ENCODE measurements at regions not wholly inside any gene's neighbourhood (a gene's known extent, or its start where the extent isn't known, plus 50 kb on each side); places are given as distances from the start of the nearest gene placed in this dataset.

GRCh38 chr2:198782734-198783133 lies 675.0 kb downstream of the SATB2 start:
- Histone ChIP-seq H3K27ac (no peak overlapping the region), H3K4me3 (no peak overlapping the region), H3K36me3 (no peaks in the 10 kb centered on the region), H3K27me3 (no peaks in the 10 kb centered on the region), H3K4me1 (no peaks in the 10 kb centered on the region), H3K9me3 (no peaks in the 10 kb centered on the region)
- WGBS, 2 donors: 36 to 74% methylated on average over 3 of the region's 3 CpGs
- intact Hi-C loops (cut with DNase I): no loop called here
- TF ChIP-seq POLR2AphosphoS5 (IDR thresholded peaks at IDR 0.05): no peak
- no peak for TF ChIP-seq POLR2A (IDR thresholded peaks at IDR 0.05)
- no peak for TF ChIP-seq EP300 (IDR thresholded peaks at IDR 0.05)
- TF ChIP-seq, protein P1, sequence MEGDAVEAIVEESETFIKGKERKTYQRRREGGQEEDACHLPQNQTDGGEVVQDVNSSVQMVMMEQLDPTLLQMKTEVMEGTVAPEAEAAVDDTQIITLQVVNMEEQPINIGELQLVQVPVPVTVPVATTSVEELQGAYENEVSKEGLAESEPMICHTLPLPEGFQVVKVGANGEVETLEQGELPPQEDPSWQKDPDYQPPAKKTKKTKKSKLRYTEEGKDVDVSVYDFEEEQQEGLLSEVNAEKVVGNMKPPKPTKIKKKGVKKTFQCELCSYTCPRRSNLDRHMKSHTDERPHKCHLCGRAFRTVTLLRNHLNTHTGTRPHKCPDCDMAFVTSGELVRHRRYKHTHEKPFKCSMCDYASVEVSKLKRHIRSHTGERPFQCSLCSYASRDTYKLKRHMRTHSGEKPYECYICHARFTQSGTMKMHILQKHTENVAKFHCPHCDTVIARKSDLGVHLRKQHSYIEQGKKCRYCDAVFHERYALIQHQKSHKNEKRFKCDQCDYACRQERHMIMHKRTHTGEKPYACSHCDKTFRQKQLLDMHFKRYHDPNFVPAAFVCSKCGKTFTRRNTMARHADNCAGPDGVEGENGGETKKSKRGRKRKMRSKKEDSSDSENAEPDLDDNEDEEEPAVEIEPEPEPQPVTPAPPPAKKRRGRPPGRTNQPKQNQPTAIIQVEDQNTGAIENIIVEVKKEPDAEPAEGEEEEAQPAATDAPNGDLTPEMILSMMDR (IDR thresholded peaks at IDR 0.05): no peak
- DNase-seq: no peak

- Histone ChIP-seq H3K4me3 (no peak overlapping the region), H3K27me3 (no peaks in the 10 kb centered on the region), H3K27ac (no peak overlapping the region), H3K4me1 (no peaks in the 10 kb centered on the region), H3K9me3 (no peaks in the 10 kb centered on the region), H3K36me3 (no peaks in the 10 kb centered on the region)
- DNase-seq: no peak
- intact Hi-C loops (cut with DNase I): no loop called here
- TF ChIP-seq POLR2AphosphoS5 (IDR thresholded peaks at IDR 0.05): no peak
- TF ChIP-seq EP300 (IDR thresholded peaks at IDR 0.05): no peak
- TF ChIP-seq, protein P1 (IDR thresholded peaks at IDR 0.05): no peak
- no peak for TF ChIP-seq POLR2A (IDR thresholded peaks at IDR 0.05)
- 14 to 63% methylated on average over 6 of the region's 6 CpGs for WGBS, 2 donors
Measured at GRCh38 chr2:198776616-198777406, 680.9 kb downstream of the SATB2 start.

DNA sequence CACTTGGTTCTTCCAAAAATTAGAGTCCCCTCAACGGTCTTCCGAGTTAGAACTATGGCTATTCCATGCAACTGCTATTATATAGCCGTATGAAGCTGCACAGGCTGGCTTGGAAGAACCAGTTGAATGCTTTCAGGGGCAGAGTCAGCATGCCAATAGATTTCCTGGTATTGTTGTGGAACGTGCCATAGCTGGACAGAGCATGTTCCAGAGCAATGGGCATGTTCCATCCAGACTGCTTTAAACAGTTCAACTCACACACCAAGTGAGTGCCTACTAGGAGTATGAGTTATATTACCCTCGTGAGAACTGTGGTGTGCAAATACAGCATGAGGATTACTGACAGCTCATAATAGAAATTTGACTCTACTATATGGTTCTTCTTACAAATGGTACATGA lies 682.0 kb downstream of the SATB2 start:
- Histone ChIP-seq H3K27me3 (no peaks in the 10 kb centered on the region), H3K4me3 (no peak overlapping the region), H3K36me3 (no peaks in the 10 kb centered on the region), H3K4me1 (no peaks in the 10 kb centered on the region), H3K9me3 (no peaks in the 10 kb centered on the region), H3K27ac (no peak overlapping the region)
- WGBS, 2 donors: 15 to 56% methylated on average over 5 of the region's 5 CpGs
- TF ChIP-seq POLR2A (IDR thresholded peaks at IDR 0.05) (no peak), POLR2AphosphoS5 (IDR thresholded peaks at IDR 0.05) (no peak), EP300 (IDR thresholded peaks at IDR 0.05) (no peak)
- TF ChIP-seq, protein P1 (IDR thresholded peaks at IDR 0.05): no peak
- no peak for DNase-seq
- intact Hi-C loops (cut with DNase I): no loop called here

DNA sequence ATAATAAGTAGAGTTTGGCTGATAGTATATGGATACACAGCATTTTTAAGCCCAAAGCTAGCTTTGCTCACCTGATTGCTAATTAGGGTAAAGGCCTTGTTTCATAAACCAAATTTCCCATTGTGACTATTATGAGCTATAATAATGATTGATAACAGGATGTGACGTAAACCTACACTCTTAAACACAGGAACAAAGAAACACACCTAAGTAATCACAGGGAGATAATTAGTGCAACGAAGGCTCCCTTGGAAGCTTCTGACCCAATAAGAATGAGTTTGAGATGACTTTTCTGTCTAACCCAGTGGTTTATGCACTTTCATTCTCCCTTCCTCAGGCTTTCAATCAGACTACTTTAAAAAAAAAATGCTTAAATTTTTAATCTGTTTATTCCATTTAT lies 683.2 kb downstream of the SATB2 start:
- no peaks in the 10 kb centered on the region for H3K9me3 ChIP-seq
- H3K27ac ChIP-seq: no peak overlapping the region
- H3K4me1 ChIP-seq: no peaks in the 10 kb centered on the region
- 11 to 61% methylated on average over 2 of the region's 2 CpGs for WGBS, 2 donors
- no peak for DNase-seq
- H3K4me3 ChIP-seq: no peak overlapping the region
- no peaks in the 10 kb centered on the region for H3K27me3 ChIP-seq
- intact Hi-C loops (cut with DNase I): no loop called here
- TF ChIP-seq, protein P1 (IDR thresholded peaks at IDR 0.05): no peak
- TF ChIP-seq POLR2A (IDR thresholded peaks at IDR 0.05): no peak
- TF ChIP-seq POLR2AphosphoS5 (IDR thresholded peaks at IDR 0.05): no peak
- no peak for TF ChIP-seq EP300 (IDR thresholded peaks at IDR 0.05)
- no peaks in the 10 kb centered on the region for H3K36me3 ChIP-seq

- Histone ChIP-seq H3K27ac (no peak overlapping the region), H3K27me3 (no peaks in the 10 kb centered on the region), H3K4me1 (no peaks in the 10 kb centered on the region), H3K9me3 (no peaks in the 10 kb centered on the region), H3K36me3 (no peaks in the 10 kb centered on the region), H3K4me3 (no peak overlapping the region)
- intact Hi-C loops (cut with DNase I): no loop called here
- WGBS, 2 donors: 21 to 68% methylated on average over 5 of the region's 5 CpGs
- TF ChIP-seq EP300 (IDR thresholded peaks at IDR 0.05) (no peak), POLR2A (IDR thresholded peaks at IDR 0.05) (no peak), POLR2AphosphoS5 (IDR thresholded peaks at IDR 0.05) (no peak)
- TF ChIP-seq, protein P1 (IDR thresholded peaks at IDR 0.05): no peak
- no peak for DNase-seq
Measured at GRCh38 chr2:198767694-198768093, 690.0 kb downstream of the SATB2 start.

Measured in sigmoid colon (tissue), 6 donors.